DND-41 (cell line): ENCODE measurements at regions not wholly inside any gene's neighbourhood (a gene's known extent, or its start where the extent isn't known, plus 50 kb on each side); places are given as distances from the start of the nearest gene placed in this dataset.

Source experiments
- ATAC-seq: fragments of 200-7000 bp; cut with Tn5 transposase; 3 replicates; pipeline ENCODE4 v1.9.1; 2021; ENCODE audit warnings: low read depth; ENCODE audit not compliant: insufficient read depth
- DNase-seq: peaks from one replicate; pipeline ENCODE4 v3.0.0-alpha.2; 2020
- H2AFZ ChIP-seq: 2 replicates; pipeline ENCODE4 v1.6.0; 2012; ENCODE audit warnings: low read depth, low read length
- H3K27ac ChIP-seq: 2 replicates; pipeline ENCODE4 v1.5.1; 2012; ENCODE audit warnings: low read length, inconsistent platforms
- H3K27me3 ChIP-seq: fragments of 200-600 bp; sonication (generic); 2 replicates; pipeline ENCODE4 v1.6.0; 2012; ENCODE audit warnings: low read length, mild to moderate bottlenecking, inconsistent platforms; ENCODE audit not compliant: insufficient read depth, poor library complexity
- H3K36me3 ChIP-seq: 2 replicates; pipeline ENCODE4 v1.5.1; 2012; ENCODE audit warnings: low read length, inconsistent platforms; ENCODE audit not compliant: insufficient read depth
- H3K4me1 ChIP-seq: 2 replicates; pipeline ENCODE4 v1.5.1; 2012; ENCODE audit warnings: mild to moderate bottlenecking, low read length; ENCODE audit not compliant: insufficient read depth
- H3K4me2 ChIP-seq: 2 replicates; pipeline ENCODE4 v1.6.0; 2012; ENCODE audit warnings: mild to moderate bottlenecking, moderate library complexity, low read length, inconsistent platforms; ENCODE audit not compliant: insufficient read depth
- H3K4me3 ChIP-seq, 2 experiments: fragments of 200-600 bp in 1 of 2; shearing (Covaris generic) in 1 of 2; 2 replicates each; pipeline ENCODE4 v1.5.1; 2012 to 2016; ENCODE audit warnings: inconsistent platforms in 2 of 2, low read length in 2 of 2, mild to moderate bottlenecking in 2 of 2, low read depth in 1 of 2, moderate library complexity in 1 of 2
- H3K79me2 ChIP-seq: 2 replicates; pipeline ENCODE4 v1.6.0; 2012; ENCODE audit warnings: low read length, inconsistent platforms; ENCODE audit not compliant: insufficient read depth
- H3K9ac ChIP-seq: 2 replicates; pipeline ENCODE4 v1.6.0; 2012; ENCODE audit warnings: low read depth, mild to moderate bottlenecking, inconsistent platforms, low read length, moderate library complexity
- H3K9me3 ChIP-seq: 2 replicates; pipeline ENCODE4 v1.5.1; 2012; ENCODE audit warnings: low read length, moderate library complexity, mild to moderate bottlenecking, inconsistent platforms; ENCODE audit not compliant: insufficient read depth, severe bottlenecking
- H4K20me1 ChIP-seq: 2 replicates; pipeline ENCODE4 v1.6.0; 2012; ENCODE audit warnings: low read length; ENCODE audit not compliant: insufficient read depth
- CTCF ChIP-seq: IDR thresholded peaks from 2 replicates; pipeline ENCODE4 v1.5.1; 2012; ENCODE audit warnings: borderline replicate concordance, low read length, moderate library complexity, mild to moderate bottlenecking; ENCODE audit not compliant: poor library complexity, severe bottlenecking; ENCODE audit errors: extremely low read depth
- EZH2 ChIP-seq: IDR thresholded peaks from 3 replicates; pipeline ENCODE4 v1.6.1; 2012; ENCODE audit warnings: borderline replicate concordance, low read depth, mild to moderate bottlenecking, moderate library complexity, low read length, inconsistent platforms; ENCODE audit not compliant: severe bottlenecking

- Histone ChIP-seq H3K9ac (no peak overlapping the region), H3K27me3 (no peaks in the 10 kb centered on the region), H3K79me2 (no peaks in the 10 kb centered on the region), H2AFZ (no peak overlapping the region), H3K4me3 (no peak overlapping the region), H3K9me3 (no peaks in the 10 kb centered on the region), H3K36me3 (no peaks in the 10 kb centered on the region), H3K4me1 (no peaks in the 10 kb centered on the region), H4K20me1 (no peaks in the 10 kb centered on the region), H3K4me2 (no peak overlapping the region), H3K27ac (no peak overlapping the region)
- no peak for ATAC-seq
- TF ChIP-seq EZH2 (no peak), CTCF (no peak)
- DNase-seq, result no peak
Measured at GRCh38 chr9:26066237-26066636, 388.0 kb upstream of the TUSC1 start.

GRCh38 chr9:26061948-26062575 lies 383.8 kb upstream of the TUSC1 start:
- DNase-seq (no peak), ATAC-seq (no peak)
- Histone ChIP-seq H3K79me2 (no peaks in the 10 kb centered on the region), H3K9me3 (no peaks in the 10 kb centered on the region), H3K36me3 (no peaks in the 10 kb centered on the region), H3K4me3 (no peak overlapping the region), H3K27me3 (no peaks in the 10 kb centered on the region), H2AFZ (no peak overlapping the region), H3K27ac (no peak overlapping the region), H3K4me2 (no peak overlapping the region), H3K9ac (no peak overlapping the region), H4K20me1 (no peaks in the 10 kb centered on the region), H3K4me1 (no peaks in the 10 kb centered on the region)
- TF ChIP-seq EZH2, result no peak
- no peak for TF ChIP-seq CTCF

- Histone ChIP-seq H3K4me1 (no peaks in the 10 kb centered on the region), H2AFZ (no peak overlapping the region), H3K36me3 (no peaks in the 10 kb centered on the region), H4K20me1 (no peaks in the 10 kb centered on the region), H3K9me3 (no peaks in the 10 kb centered on the region), H3K4me3 (no peak overlapping the region), H3K9ac (no peak overlapping the region), H3K4me2 (no peak overlapping the region), H3K79me2 (no peaks in the 10 kb centered on the region), H3K27me3 (no peaks in the 10 kb centered on the region), H3K27ac (no peak overlapping the region)
- DNase-seq (no peak), ATAC-seq (no peak)
- no peak for TF ChIP-seq CTCF
- TF ChIP-seq EZH2, result no peak
Measured at GRCh38 chr9:26058111-26058895, 380.1 kb upstream of the TUSC1 start.
